SU-DHL-6 (cell line): ENCODE measurements at regions not wholly inside any gene's neighbourhood (a gene's known extent, or its start where the extent isn't known, plus 50 kb on each side); places are given as distances from the start of the nearest gene placed in this dataset.

Experiments used
- CTCF ChIP-seq: fragments of 200-600 bp; sonication (generic); IDR thresholded peaks from one replicate; pipeline ENCODE4 v1.5.1; 2017; ENCODE audit warnings: antibody characterized with exemption, mild to moderate bottlenecking, low read length, moderate library complexity; ENCODE audit not compliant: insufficient read depth, poor library complexity, severe bottlenecking
- EZH2phosphoT487 ChIP-seq: fragments of 200-600 bp; sonication (generic), shearing (Covaris generic); conservative IDR thresholded peaks from 2 replicates; pipeline ENCODE4 v1.6.1; 2018; ENCODE audit warnings: mild to moderate bottlenecking, antibody characterized with exemption, low read length, moderate library complexity, mixed read lengths

DNA sequence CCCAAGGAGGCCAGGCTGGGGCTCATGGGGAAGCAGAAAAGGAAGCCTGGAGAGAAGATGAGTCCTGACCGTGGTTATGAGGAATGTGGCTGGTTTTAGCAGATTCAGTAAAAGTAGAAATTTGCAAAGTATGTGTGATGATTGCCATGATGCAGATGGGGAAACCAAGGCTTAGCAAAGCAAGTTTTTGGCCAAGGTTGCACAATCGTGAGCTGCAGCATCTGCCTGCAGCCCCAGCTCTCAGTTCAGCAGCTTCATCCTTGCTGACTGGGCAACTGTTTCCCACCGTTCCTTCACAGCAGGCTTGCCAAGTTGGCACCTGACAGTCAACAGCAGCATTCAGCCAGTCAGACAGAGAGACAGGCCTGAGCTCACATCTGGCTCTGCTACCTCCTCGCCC lies 656.7 kb downstream of the MED13L start:
- TF ChIP-seq CTCF (no peak), EZH2phosphoT487 (no peak)
